CD14-positive monocyte (primary cell): ENCODE measurements at regions not wholly inside any gene's neighbourhood (a gene's known extent, or its start where the extent isn't known, plus 50 kb on each side); places are given as distances from the start of the nearest gene placed in this dataset.

Source experiments
- DNase-seq, 3 donors: peaks; one replicate each; pipeline ENCODE4 v3.0.0-alpha.2; 2011 to 2022
- H2AFZ ChIP-seq: 2 replicates; pipeline ENCODE4 v1.6.0; 2012; ENCODE audit warnings: mild to moderate bottlenecking, low read depth, low read length, inconsistent platforms; ENCODE audit not compliant: insufficient read depth, poor library complexity, severe bottlenecking
- H3K27ac ChIP-seq, 2 donors: 1 replicate in 1 of 2; 2 replicates in 1 of 2; pipeline ENCODE4 v1.5.1; 2012 to 2013; ENCODE audit warnings: low read length in 2 of 2, control low read depth in 1 of 2, inconsistent platforms in 1 of 2, low read depth in 1 of 2, mild to moderate bottlenecking in 1 of 2
- H3K27me3 ChIP-seq, 2 donors: one replicate each; pipeline versions ENCODE4 v1.6.0 to v1.6.1; 2011 to 2013; ENCODE audit warnings: low read length in 2 of 2; ENCODE audit not compliant: control insufficient read depth in 2 of 2, insufficient read depth in 2 of 2
- H3K36me3 ChIP-seq, 2 donors: replicated peaks in 1 of 2; 1 replicate in 1 of 2; 2 replicates in 1 of 2; pipeline versions ENCODE4 v1.5.1 to v1.6.1; 2012 to 2013; ENCODE audit warnings: low read length in 2 of 2, control low read depth in 1 of 2, inconsistent platforms in 1 of 2, mild to moderate bottlenecking in 1 of 2; ENCODE audit not compliant: insufficient read depth in 2 of 2, control insufficient read depth in 1 of 2
- H3K4me1 ChIP-seq, 2 donors: 1 replicate in 1 of 2; 2 replicates in 1 of 2; pipeline versions ENCODE4 v1.5.1 to v1.6.1; 2012 to 2013; ENCODE audit warnings: low read length in 2 of 2, control low read depth in 1 of 2, inconsistent platforms in 1 of 2, mild to moderate bottlenecking in 1 of 2, moderate library complexity in 1 of 2; ENCODE audit not compliant: insufficient read depth in 2 of 2, control insufficient read depth in 1 of 2
- H3K4me2 ChIP-seq: replicated peaks from 2 replicates; pipeline ENCODE3; 2012; ENCODE audit warnings: low read length, moderate library complexity, mild to moderate bottlenecking; ENCODE audit not compliant: poor library complexity, severe bottlenecking; ENCODE audit errors: extremely low read depth
- H3K4me3 ChIP-seq, 3 experiments: fragments of 200-600 bp in 1 of 3; sonication (generic) in 1 of 3; replicated peaks in 1 of 3; 1 replicate in 2 of 3; 2 replicates in 1 of 3; pipeline ENCODE4 v1.5.1; 2011 to 2013; ENCODE audit warnings: low read length in 3 of 3, mild to moderate bottlenecking in 3 of 3, control low read depth in 2 of 3, low read depth in 2 of 3, inconsistent platforms in 1 of 3, moderate library complexity in 1 of 3
- H3K79me2 ChIP-seq: 2 replicates; pipeline ENCODE4 v1.6.0; 2012; ENCODE audit warnings: mild to moderate bottlenecking, control low read depth, inconsistent platforms, low read length, moderate library complexity; ENCODE audit not compliant: insufficient read depth
- H3K9ac ChIP-seq: 2 replicates; pipeline ENCODE4 v1.6.0; 2017; ENCODE audit warnings: low read length, mild to moderate bottlenecking; ENCODE audit not compliant: insufficient read depth, poor library complexity, severe bottlenecking
- H3K9me3 ChIP-seq, 2 donors: replicated peaks in 1 of 2; 1 replicate in 1 of 2; 2 replicates in 1 of 2; pipeline versions ENCODE4 v1.5.1 to v1.6.1; 2012 to 2013; ENCODE audit warnings: low read length in 2 of 2, control low read depth in 1 of 2; ENCODE audit not compliant: control insufficient read depth in 1 of 2, insufficient read depth in 1 of 2
- H4K20me1 ChIP-seq: 2 replicates; pipeline ENCODE4 v1.6.0; 2012; ENCODE audit warnings: mild to moderate bottlenecking, low read length, control low read depth, moderate library complexity; ENCODE audit not compliant: insufficient read depth
- H3K27ac Mint-ChIP-seq, 7 donors: one replicate each; pipeline ENCODE4 v1.8.0; 2020; ENCODE audit warnings: mild to moderate bottlenecking in 7 of 7, mixed read lengths in 7 of 7, moderate library complexity in 6 of 7, inconsistent platforms in 2 of 7
- H3K27me3 Mint-ChIP-seq, 3 donors: one replicate each; pipeline ENCODE4 v1.8.0; 2021 to 2022; ENCODE audit warnings: low read depth in 3 of 3, mild to moderate bottlenecking in 3 of 3, mixed read lengths in 3 of 3, moderate library complexity in 3 of 3, inconsistent platforms in 1 of 3
- H3K36me3 Mint-ChIP-seq, 2 donors: one replicate each; pipeline ENCODE4 v1.8.0; 2020; ENCODE audit warnings: mixed read lengths in 2 of 2, inconsistent platforms in 1 of 2, mild to moderate bottlenecking in 1 of 2
- H3K4me1 Mint-ChIP-seq: one replicate; pipeline ENCODE4 v1.8.0; 2020; ENCODE audit warnings: mild to moderate bottlenecking, mixed read lengths
- H3K4me3 Mint-ChIP-seq, 2 donors: one replicate each; pipeline ENCODE4 v1.8.0; 2020; ENCODE audit warnings: mild to moderate bottlenecking in 2 of 2, mixed read lengths in 2 of 2, moderate library complexity in 1 of 2
- H3K9me3 Mint-ChIP-seq, 7 donors: one replicate each; pipeline ENCODE4 v1.8.0; 2020 to 2022; ENCODE audit warnings: mixed read lengths in 7 of 7, mild to moderate bottlenecking in 6 of 7, moderate library complexity in 6 of 7, inconsistent platforms in 2 of 7
- CTCF ChIP-seq: fragments of 200-600 bp; IDR thresholded peaks from one replicate; pipeline ENCODE4 v1.8.0; 2022; ENCODE audit warnings: antibody characterized with exemption, mild to moderate bottlenecking
- WGBS: methylation state at CpG from one replicate; pipeline ENCODE4 v1.1.5; 2013; ENCODE audit warnings: missing lambda C conversion rate; ENCODE audit not compliant: insufficient coverage; 5-methylcytosine and 5-hydroxymethylcytosine counted together
- intact Hi-C, 2 donors: fragments of 100-400 bp; cut with micrococcal nuclease; formaldehyde crosslinking; loops; one replicate each; pipeline versions ENCODE4 v1.15.0 to v1.15.1; 2023

DNA sequence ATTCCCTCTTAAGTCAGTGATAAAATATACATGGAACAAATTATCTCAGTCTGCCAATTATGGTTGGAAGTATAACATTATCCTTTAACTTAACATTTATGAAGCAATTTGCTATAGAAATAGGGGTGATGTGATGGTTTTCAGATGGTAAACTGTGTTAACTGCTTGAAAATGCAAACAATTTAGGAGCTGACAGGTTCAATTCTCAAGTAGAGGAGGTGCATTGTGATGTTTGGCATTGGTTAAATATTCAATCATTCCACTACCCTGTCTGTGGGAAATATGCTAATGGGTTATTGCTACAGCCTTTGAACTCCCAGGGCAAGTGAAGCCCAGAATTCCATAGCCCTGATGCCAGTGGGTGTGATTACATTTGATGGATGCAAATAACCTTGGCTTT, 243.4 kb upstream of the GK2 start:
- Histone ChIP-seq H3K9ac (no peak overlapping the region), H3K36me3 (no peaks in the 10 kb centered on the region), H3K4me3 (no peak overlapping the region), H3K4me1 (no peaks in the 10 kb centered on the region), H3K9me3 (no peaks in the 10 kb centered on the region), H3K4me2 (no peak overlapping the region), H2AFZ (no peak overlapping the region), H3K27me3 (no peaks in the 10 kb centered on the region), H3K27ac (no peak overlapping the region), H3K79me2 (no peaks in the 10 kb centered on the region), H4K20me1 (no peaks in the 10 kb centered on the region)
- DNase-seq, result no peak
- no peak overlapping the region for H3K4me3 Mint-ChIP-seq
- peaks cover 0 to under 1% (median 0%) of the 10 kb centered on the region in 7 donors for H3K9me3 Mint-ChIP-seq
- H3K27me3 Mint-ChIP-seq, result peaks cover 0 to 1% (median 0%) of the 10 kb centered on the region in 3 donors
- TF ChIP-seq CTCF, result no peak
- H3K36me3 Mint-ChIP-seq, result no peaks in the 10 kb centered on the region
- intact Hi-C loops, result no loop called here
- H3K4me1 Mint-ChIP-seq, result no peaks in the 10 kb centered on the region
- H3K27ac Mint-ChIP-seq, result no peak overlapping the region

DNA sequence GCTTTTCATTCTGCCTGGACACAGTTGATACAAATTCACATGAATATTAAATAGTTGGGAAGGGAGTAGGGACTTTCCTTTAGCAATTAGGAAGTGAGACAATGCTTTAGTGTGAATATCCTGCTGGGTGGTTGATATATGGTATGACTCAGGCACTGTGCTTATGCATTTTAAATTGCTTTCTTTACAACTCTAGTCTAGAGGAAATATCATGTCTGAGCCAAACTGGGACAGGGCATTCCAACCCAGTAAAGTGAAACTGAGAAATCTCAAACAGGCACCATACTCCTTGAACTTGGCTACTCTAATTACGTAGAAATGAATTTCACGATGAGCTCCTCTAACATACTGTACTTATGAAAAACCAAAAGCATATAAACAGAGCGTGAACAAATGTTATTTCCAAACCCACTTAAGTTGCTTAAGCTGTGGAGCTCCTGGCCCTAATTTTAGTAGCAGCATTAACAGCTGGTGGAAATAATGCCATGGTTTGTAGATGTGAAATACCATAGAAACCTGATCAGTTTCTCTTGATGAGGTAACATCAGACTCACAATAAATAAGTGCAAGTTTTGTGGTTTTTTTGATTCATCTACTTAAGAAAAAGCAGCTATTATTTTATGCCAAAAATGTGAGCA, 242.9 kb upstream of the GK2 start:
- no peaks in the 10 kb centered on the region for H3K79me2 ChIP-seq
- Mint-ChIP-seq H3K27me3 (peaks cover 0 to 1% (median 0%) of the 10 kb centered on the region in 3 donors), H3K36me3 (no peaks in the 10 kb centered on the region), H3K4me1 (no peaks in the 10 kb centered on the region), H3K27ac (no peak overlapping the region), H3K9me3 (no peaks in the 10 kb centered on the region), H3K4me3 (no peak overlapping the region)
- H3K9ac ChIP-seq, result no peak overlapping the region
- no peak overlapping the region for H3K4me2 ChIP-seq
- H3K27me3 ChIP-seq, result no peaks in the 10 kb centered on the region
- H3K27ac ChIP-seq, result no peak overlapping the region
- 100% methylated on average over 2 of the region's 3 CpGs for WGBS
- H4K20me1 ChIP-seq, result no peaks in the 10 kb centered on the region
- H2AFZ ChIP-seq, result no peak overlapping the region
- intact Hi-C loops, result no loop called here
- H3K4me1 ChIP-seq, result no peaks in the 10 kb centered on the region
- no peaks in the 10 kb centered on the region for H3K9me3 ChIP-seq
- no peak for TF ChIP-seq CTCF
- no peak overlapping the region for H3K4me3 ChIP-seq
- DNase-seq, result no peak
- H3K36me3 ChIP-seq, result no peaks in the 10 kb centered on the region
